ENCODE measurements at regions not wholly inside any gene's neighbourhood (a gene's known extent, or its start where the extent isn't known, plus 50 kb on each side); places are given as distances from the start of the nearest gene placed in this dataset.

DNA sequence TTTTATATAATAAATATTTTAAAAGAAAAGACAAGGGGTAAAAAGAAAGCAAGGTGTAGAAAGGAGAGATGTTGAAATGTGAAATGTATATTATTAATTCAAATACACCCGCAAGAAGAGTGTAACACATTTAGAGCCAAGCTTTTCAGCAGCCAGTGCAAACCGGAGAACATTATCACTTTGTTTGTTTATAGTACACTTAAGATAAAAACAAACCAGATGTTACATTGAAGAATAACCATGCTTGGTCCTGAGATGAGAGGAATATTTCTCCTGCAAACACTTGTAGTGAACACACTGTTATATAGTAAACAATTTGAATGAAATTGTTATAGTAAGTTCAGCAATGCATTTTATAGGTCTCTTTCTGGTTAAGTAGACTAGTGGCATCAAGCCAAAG lies 1441.5 kb downstream of the OTOL1 start:
- Histone ChIP-seq H3K27me3 (no peaks in the 10 kb centered on the region), H3K4me3 (no peak overlapping the region), H3K27ac (no peak overlapping the region), H3K9me3 (replicated peaks in 1 of 3) (no peaks in the 10 kb centered on the region), H3K4me1 (replicated peaks in 1 of 2) (no peaks in the 10 kb centered on the region), H3K36me3 (replicated peaks in 1 of 2) (no peaks in the 10 kb centered on the region)
- intact Hi-C loops (cut with DNase I) = no loop called here
- WGBS, 4 donors = 66 to 79% (median 69%) methylated on average over 2 of the region's 2 CpGs
- TF ChIP-seq POLR2A (IDR thresholded peaks at IDR 0.05) = no peak
- TF ChIP-seq CTCF (IDR thresholded peaks at IDR 0.05) = no peak
- no peak for DNase-seq

DNA sequence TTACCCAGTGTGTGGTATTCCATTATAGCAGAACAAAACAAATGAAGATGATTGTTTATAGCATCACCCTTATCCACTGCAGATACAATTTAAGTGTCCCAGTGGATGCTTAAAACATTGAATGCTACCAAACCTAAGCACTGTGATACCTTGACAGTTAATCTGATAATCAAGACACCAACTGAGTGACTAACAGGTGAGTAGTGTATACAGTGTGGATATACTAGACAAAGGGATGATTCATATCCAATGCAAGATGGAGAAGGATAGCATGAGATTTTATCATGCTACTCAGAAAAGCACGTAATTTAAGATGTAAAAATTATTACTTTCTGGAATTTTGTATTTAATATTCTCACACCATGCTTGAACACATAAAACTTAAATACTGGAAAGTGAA lies 1449.0 kb downstream of the OTOL1 start:
- Histone ChIP-seq H3K4me3 (no peak overlapping the region), H3K27me3 (no peaks in the 10 kb centered on the region), H3K36me3 (replicated peaks in 1 of 2) (no peaks in the 10 kb centered on the region), H3K27ac (no peak overlapping the region), H3K4me1 (replicated peaks in 1 of 2) (no peaks in the 10 kb centered on the region), H3K9me3 (replicated peaks in 1 of 3) (no peaks in the 10 kb centered on the region)
- no peak for DNase-seq
- TF ChIP-seq POLR2A (IDR thresholded peaks at IDR 0.05) (no peak), CTCF (IDR thresholded peaks at IDR 0.05) (no peak)
- intact Hi-C loops (cut with DNase I) = no loop called here
- WGBS, 4 donors = 0 to 2% (median 0%) methylated on average over 1 of the region's 1 CpG

- no peak overlapping the region for H3K4me3 ChIP-seq
- TF ChIP-seq POLR2A (IDR thresholded peaks at IDR 0.05) (no peak), CTCF (IDR thresholded peaks at IDR 0.05) (no peak)
These were observed 1460.1 kb downstream of the OTOL1 start for GRCh38 chr3:162956711-162957110.

DNA sequence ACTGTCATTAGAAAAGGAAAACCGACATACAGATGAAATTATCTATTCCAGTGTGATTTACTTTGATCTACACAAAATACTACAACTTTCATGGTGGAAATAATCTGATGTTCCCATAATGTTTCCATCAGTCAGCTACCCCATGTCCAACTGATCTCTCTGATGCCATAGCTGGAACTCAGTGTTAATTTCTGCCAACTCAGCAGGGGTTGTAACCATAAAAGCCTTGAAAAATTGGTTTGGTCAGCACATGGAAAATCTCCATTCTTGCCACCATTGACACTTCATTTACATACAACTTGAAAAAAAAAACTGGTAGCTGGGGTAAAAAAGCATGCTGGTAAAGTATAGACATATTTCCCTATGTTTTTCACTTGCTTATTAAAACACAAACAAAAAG lies 1463.7 kb downstream of the OTOL1 start:
- Histone ChIP-seq H3K4me3 (no peak overlapping the region), H3K27ac (no peak overlapping the region), H3K9me3 (replicated peaks in 1 of 3) (no peaks in the 10 kb centered on the region), H3K4me1 (replicated peaks in 1 of 2) (no peaks in the 10 kb centered on the region), H3K27me3 (no peaks in the 10 kb centered on the region), H3K36me3 (replicated peaks in 1 of 2) (no peaks in the 10 kb centered on the region)
- intact Hi-C loops (cut with DNase I) = no loop called here
- TF ChIP-seq POLR2A (IDR thresholded peaks at IDR 0.05) (no peak), CTCF (IDR thresholded peaks at IDR 0.05) (no peak)
- WGBS, 4 donors = 76 to 96% (median 77%) methylated on average over 1 of the region's 1 CpG
- DNase-seq = no peak

More at GRCh38 chr3:162956711-162957110, 1460.1 kb downstream of the OTOL1 start:
- no peaks in the 10 kb centered on the region for H3K36me3 ChIP-seq (replicated peaks in 1 of 2)
- H3K4me1 ChIP-seq (replicated peaks in 1 of 2) = no peaks in the 10 kb centered on the region
- no peaks in the 10 kb centered on the region for H3K27me3 ChIP-seq
- H3K27ac ChIP-seq = no peak overlapping the region
- no peak for DNase-seq
- no peaks in the 10 kb centered on the region for H3K9me3 ChIP-seq (replicated peaks in 1 of 3)
- intact Hi-C loops (cut with DNase I) = no loop called here
